B cell (primary cell): ENCODE measurements at regions not wholly inside any gene's neighbourhood (a gene's known extent, or its start where the extent isn't known, plus 50 kb on each side); places are given as distances from the start of the nearest gene placed in this dataset.

Experiments
- ATAC-seq: fragments of 200-7000 bp; cut with Tn5 transposase; one replicate; pipeline ENCODE4 v1.10.0; 2021; ENCODE audit warnings: low read depth, mild to moderate bottlenecking, moderate number of reproducible peaks, moderate library complexity
- CTCF ChIA-PET: fragments of 350-600 bp; sonication (Branson Sonifier 250); formaldehyde crosslinking; loops from one replicate; lab custom pipeline; 2021; ENCODE audit warnings: antibody characterized with exemption, inconsistent platforms; lab: Charles Lee
- POLR2A ChIA-PET: fragments of 350-600 bp; sonication (Branson Sonifier 250); formaldehyde crosslinking; loops from one replicate; lab custom pipeline; 2021; ENCODE audit warnings: antibody characterized with exemption; lab: Charles Lee
- DNase-seq: peaks from one replicate; pipeline ENCODE4 v3.0.0; 2013
- H2AFZ ChIP-seq: 2 replicates; pipeline ENCODE4 v1.6.1; 2012; ENCODE audit warnings: mild to moderate bottlenecking, low read depth, low read length; ENCODE audit not compliant: insufficient read depth, poor library complexity, severe bottlenecking
- H3K27ac ChIP-seq, 2 donors: 1 replicate in 1 of 2; 2 replicates in 1 of 2; pipeline ENCODE4 v1.5.1; 2012 to 2013; ENCODE audit warnings: low read length in 2 of 2, mild to moderate bottlenecking in 2 of 2, moderate library complexity in 1 of 2
- H3K27me3 ChIP-seq, 4 experiments: fragments of 200-600 bp in 1 of 4; sonication (generic) in 1 of 4; replicated peaks in 1 of 4; 1 replicate in 2 of 4; 2 replicates in 2 of 4; pipeline versions ENCODE4 v1.6.1 to v1.7.0; 2013 to 2016; ENCODE audit warnings: low read length in 3 of 4, mild to moderate bottlenecking in 2 of 4, mixed read lengths in 1 of 4, moderate library complexity in 1 of 4; ENCODE audit not compliant: insufficient read depth in 4 of 4, control insufficient read depth in 3 of 4; ENCODE audit errors: control extremely low read depth in 1 of 4
- H3K36me3 ChIP-seq, 2 experiments: replicated peaks in 1 of 2; 1 replicate in 1 of 2; 2 replicates in 1 of 2; pipeline versions ENCODE4 v1.6.1 to v1.7.1; 2013; ENCODE audit warnings: low read length in 1 of 2; ENCODE audit not compliant: insufficient read depth in 2 of 2, control insufficient read depth in 1 of 2; ENCODE audit errors: control extremely low read depth in 1 of 2, extremely low read depth in 1 of 2
- H3K4me1 ChIP-seq, 2 donors: fragments of 200-600 bp in 1 of 2; sonication (generic) in 1 of 2; 1 replicate in 1 of 2; 2 replicates in 1 of 2; pipeline versions ENCODE4 v1.5.1 to v1.6.1; 2013 to 2017; ENCODE audit warnings: low read length in 2 of 2; ENCODE audit not compliant: control insufficient read depth in 2 of 2, insufficient read depth in 2 of 2
- H3K4me2 ChIP-seq: replicated peaks from 2 replicates; pipeline ENCODE3; 2012; ENCODE audit warnings: mild to moderate bottlenecking, low read depth, low read length; ENCODE audit not compliant: poor library complexity, severe bottlenecking
- H3K4me3 ChIP-seq, 5 experiments: fragments of 200-600 bp in 1 of 5; sonication (generic) in 1 of 5; 1 replicate in 3 of 5; 2 replicates in 2 of 5; pipeline versions ENCODE4 v1.5.1 to v1.7.0; 2011 to 2016; ENCODE audit warnings: low read length in 4 of 5, mild to moderate bottlenecking in 4 of 5, low read depth in 2 of 5, control low read depth in 1 of 5, moderate library complexity in 1 of 5; ENCODE audit not compliant: insufficient read depth in 1 of 5; ENCODE audit errors: control extremely low read depth in 1 of 5, extremely low read depth in 1 of 5
- H3K79me2 ChIP-seq: fragments of 200-600 bp; sonication (generic); one replicate; pipeline ENCODE4 v1.6.0; 2016; ENCODE audit warnings: low read length; ENCODE audit not compliant: control insufficient read depth, insufficient read depth
- H3K9ac ChIP-seq: fragments of 200-600 bp; sonication (generic); 2 replicates; pipeline ENCODE4 v1.6.1; 2017; ENCODE audit warnings: mild to moderate bottlenecking, low read length, moderate library complexity
- H3K9me3 ChIP-seq, 3 donors: one replicate each; pipeline versions ENCODE4 v1.6.1 to v1.7.1; 2013; ENCODE audit warnings: low read length in 2 of 3; ENCODE audit not compliant: control insufficient read depth in 2 of 3, insufficient read depth in 1 of 3; ENCODE audit errors: control extremely low read depth in 1 of 3
- H4K20me1 ChIP-seq: 2 replicates; pipeline ENCODE4 v1.6.0; 2012; ENCODE audit warnings: mild to moderate bottlenecking, low read length; ENCODE audit not compliant: insufficient read depth, control insufficient read depth, poor library complexity, severe bottlenecking
- H3K27ac Mint-ChIP-seq: one replicate; pipeline ENCODE4 v1.8.0; 2021; ENCODE audit warnings: mixed read lengths
- H3K27me3 Mint-ChIP-seq: one replicate; pipeline ENCODE4 v1.8.0; 2021; ENCODE audit warnings: mixed read lengths
- H3K4me1 Mint-ChIP-seq: one replicate; pipeline ENCODE4 v1.8.0; 2021; ENCODE audit warnings: mixed read lengths
- H3K4me3 Mint-ChIP-seq: one replicate; pipeline ENCODE4 v1.8.0; 2021; ENCODE audit warnings: mixed read lengths
- H3K9me3 Mint-ChIP-seq: one replicate; pipeline ENCODE4 v1.8.0; 2022; ENCODE audit warnings: mixed read lengths; ENCODE audit not compliant: insufficient read depth
- EZH2 ChIP-seq: IDR thresholded peaks from 2 replicates; pipeline ENCODE4 v1.6.1; 2012; ENCODE audit warnings: borderline replicate concordance, low read depth, mild to moderate bottlenecking, moderate library complexity, low read length; ENCODE audit not compliant: insufficient read depth, poor library complexity, severe bottlenecking
- WGBS: methylation state at CpG from one replicate; pipeline ENCODE4 v1.1.5; 2013; ENCODE audit warnings: missing lambda C conversion rate; ENCODE audit not compliant: insufficient coverage; 5-methylcytosine and 5-hydroxymethylcytosine counted together
- intact Hi-C: fragments of 100-400 bp; cut with micrococcal nuclease; formaldehyde crosslinking; loops from one replicate; pipeline ENCODE4 v1.10.0; 2022
- TF ChIP-seq, protein P1 (sequence below): fragments of 200-600 bp; IDR thresholded peaks from one replicate; pipeline ENCODE4 v1.8.0; 2022; ENCODE audit warnings: antibody characterized with exemption, mild to moderate bottlenecking

GRCh38 chr2:81545626-81546025 lies 1241.1 kb upstream of the LRRTM1 start:
- no peaks in the 10 kb centered on the region for H3K4me1 ChIP-seq
- no peaks in the 10 kb centered on the region for H3K9me3 Mint-ChIP-seq
- no peak for DNase-seq
- CTCF ChIA-PET, result no interaction called here
- POLR2A ChIA-PET, result no interaction called here
- no peaks in the 10 kb centered on the region for H3K36me3 ChIP-seq
- H4K20me1 ChIP-seq, result no peaks in the 10 kb centered on the region
- H2AFZ ChIP-seq, result no peak overlapping the region
- H3K27ac ChIP-seq, result no peak overlapping the region
- H3K4me3 ChIP-seq, result no peak overlapping the region
- H3K27me3 ChIP-seq, result no peaks in the 10 kb centered on the region
- no peak overlapping the region for H3K27ac Mint-ChIP-seq
- no peak overlapping the region for H3K9ac ChIP-seq
- no peak for ATAC-seq
- WGBS, result no CpG with 5 or more reads among the region's 2 CpGs
- no peaks in the 10 kb centered on the region for H3K27me3 Mint-ChIP-seq
- no peak overlapping the region for H3K4me3 Mint-ChIP-seq
- no peaks in the 10 kb centered on the region for H3K4me1 Mint-ChIP-seq
- no peak overlapping the region for H3K4me2 ChIP-seq
- no peaks in the 10 kb centered on the region for H3K79me2 ChIP-seq
- intact Hi-C loops, result no loop called here
- TF ChIP-seq EZH2, result no peak
- TF ChIP-seq, protein P1, sequence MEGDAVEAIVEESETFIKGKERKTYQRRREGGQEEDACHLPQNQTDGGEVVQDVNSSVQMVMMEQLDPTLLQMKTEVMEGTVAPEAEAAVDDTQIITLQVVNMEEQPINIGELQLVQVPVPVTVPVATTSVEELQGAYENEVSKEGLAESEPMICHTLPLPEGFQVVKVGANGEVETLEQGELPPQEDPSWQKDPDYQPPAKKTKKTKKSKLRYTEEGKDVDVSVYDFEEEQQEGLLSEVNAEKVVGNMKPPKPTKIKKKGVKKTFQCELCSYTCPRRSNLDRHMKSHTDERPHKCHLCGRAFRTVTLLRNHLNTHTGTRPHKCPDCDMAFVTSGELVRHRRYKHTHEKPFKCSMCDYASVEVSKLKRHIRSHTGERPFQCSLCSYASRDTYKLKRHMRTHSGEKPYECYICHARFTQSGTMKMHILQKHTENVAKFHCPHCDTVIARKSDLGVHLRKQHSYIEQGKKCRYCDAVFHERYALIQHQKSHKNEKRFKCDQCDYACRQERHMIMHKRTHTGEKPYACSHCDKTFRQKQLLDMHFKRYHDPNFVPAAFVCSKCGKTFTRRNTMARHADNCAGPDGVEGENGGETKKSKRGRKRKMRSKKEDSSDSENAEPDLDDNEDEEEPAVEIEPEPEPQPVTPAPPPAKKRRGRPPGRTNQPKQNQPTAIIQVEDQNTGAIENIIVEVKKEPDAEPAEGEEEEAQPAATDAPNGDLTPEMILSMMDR, result no peak
- H3K9me3 ChIP-seq, result peaks cover 0 to 2% (median 0%) of the 10 kb centered on the region in 3 donors

DNA sequence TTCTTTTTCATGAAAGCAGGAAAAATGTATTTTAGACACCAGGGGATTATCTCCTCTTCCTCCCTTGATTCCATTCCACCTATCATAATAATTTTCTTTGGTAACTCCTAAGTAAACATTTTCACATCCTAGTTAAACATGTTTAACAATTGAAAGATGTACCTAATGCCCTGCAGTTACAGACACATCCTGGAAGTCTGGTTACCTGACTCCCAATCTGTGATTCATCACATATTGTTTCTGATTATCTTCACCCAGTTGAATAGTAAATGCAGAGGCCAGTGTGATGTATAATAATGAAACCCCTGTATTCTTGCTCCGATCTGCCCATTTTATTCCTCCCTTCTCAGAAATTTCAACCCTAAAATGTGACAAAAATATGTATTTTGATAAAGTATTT lies 1237.6 kb upstream of the LRRTM1 start:
- WGBS, result no CpG with 5 or more reads among the region's 1 CpG
- Histone ChIP-seq H3K9me3 (peaks cover 0 to 2% (median 1%) of the 10 kb centered on the region in 3 donors), H3K4me2 (no peak overlapping the region), H3K79me2 (no peaks in the 10 kb centered on the region), H3K4me3 (no peak overlapping the region), H2AFZ (no peak overlapping the region), H3K36me3 (no peaks in the 10 kb centered on the region), H4K20me1 (no peaks in the 10 kb centered on the region), H3K27me3 (no peaks in the 10 kb centered on the region), H3K9ac (no peak overlapping the region), H3K4me1 (no peaks in the 10 kb centered on the region), H3K27ac (no peak overlapping the region)
- H3K4me3 Mint-ChIP-seq, result no peak overlapping the region
- CTCF ChIA-PET, result no interaction called here
- H3K27me3 Mint-ChIP-seq, result no peaks in the 10 kb centered on the region
- no peak overlapping the region for H3K27ac Mint-ChIP-seq
- H3K4me1 Mint-ChIP-seq, result no peaks in the 10 kb centered on the region
- H3K9me3 Mint-ChIP-seq, result peaks cover 3% of the 10 kb centered on the region
- DNase-seq (no peak), ATAC-seq (no peak)
- POLR2A ChIA-PET, result no interaction called here
- intact Hi-C loops, result no loop called here
- no peak for TF ChIP-seq EZH2
- TF ChIP-seq, protein P1, result no peak
